ENCODE measurements at regions not wholly inside any gene's neighbourhood (a gene's known extent, or its start where the extent isn't known, plus 50 kb on each side); places are given as distances from the start of the nearest gene placed in this dataset.

DNA sequence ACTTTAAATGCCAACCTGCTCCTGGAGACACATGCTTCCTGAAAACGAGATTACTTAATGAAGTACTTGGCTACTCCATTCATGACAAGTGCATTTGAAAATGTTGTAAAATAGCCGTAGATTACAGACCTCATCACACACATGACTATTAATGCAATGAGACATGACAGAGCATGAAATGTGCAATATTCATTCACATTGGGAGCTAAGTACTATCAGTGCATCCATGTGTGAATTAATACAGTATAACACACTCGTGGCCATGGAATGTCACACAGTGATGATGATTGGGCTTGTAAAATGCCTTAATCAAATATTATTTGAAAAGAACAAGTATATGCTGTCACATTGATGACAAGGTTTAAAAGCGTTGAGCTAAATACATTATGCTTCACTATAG lies 407.0 kb downstream of the AMY1C start:
- no peaks in the 10 kb centered on the region for H3K9me3 ChIP-seq (ENCODE audit: low read depth)
- no peak overlapping the region for H3K4me3 ChIP-seq
- no peaks in the 10 kb centered on the region for H3K4me1 ChIP-seq (ENCODE audit: insufficient read depth)
- H3K9me2 ChIP-seq (replicated peaks; ENCODE audit: insufficient read depth) = no peaks in the 10 kb centered on the region
- H3K27ac ChIP-seq = no peak overlapping the region
- no peaks in the 10 kb centered on the region for H4K20me1 ChIP-seq (ENCODE audit: insufficient read depth, poor library complexity, severe bottlenecking)
- WGBS (ENCODE audit: low lambda C conversion rate, missing lambda C conversion rate) = 90% methylated on average over 4 of the region's 4 CpGs
- no peaks in the 10 kb centered on the region for H3K79me2 ChIP-seq
- H2AFZ ChIP-seq = no peak overlapping the region
- no peak overlapping the region for H3K4me2 ChIP-seq
- H3K27me3 ChIP-seq = no peaks in the 10 kb centered on the region
- no peak for DNase-seq (ENCODE audit: low spot score)
- TF ChIP-seq EZH2phosphoT487 (IDR thresholded peaks at IDR 0.05; ENCODE audit: low read depth, severe bottlenecking, unreplicated experiment) (no peak), CTCF (IDR thresholded peaks at IDR 0.05; ENCODE audit: poor library complexity) (no peak), EZH2 (IDR thresholded peaks at IDR 0.05; ENCODE audit: borderline replicate concordance) (no peak)
- H3K36me3 ChIP-seq (replicated peaks; ENCODE audit: insufficient read depth, low read depth) = no peaks in the 10 kb centered on the region

DNA sequence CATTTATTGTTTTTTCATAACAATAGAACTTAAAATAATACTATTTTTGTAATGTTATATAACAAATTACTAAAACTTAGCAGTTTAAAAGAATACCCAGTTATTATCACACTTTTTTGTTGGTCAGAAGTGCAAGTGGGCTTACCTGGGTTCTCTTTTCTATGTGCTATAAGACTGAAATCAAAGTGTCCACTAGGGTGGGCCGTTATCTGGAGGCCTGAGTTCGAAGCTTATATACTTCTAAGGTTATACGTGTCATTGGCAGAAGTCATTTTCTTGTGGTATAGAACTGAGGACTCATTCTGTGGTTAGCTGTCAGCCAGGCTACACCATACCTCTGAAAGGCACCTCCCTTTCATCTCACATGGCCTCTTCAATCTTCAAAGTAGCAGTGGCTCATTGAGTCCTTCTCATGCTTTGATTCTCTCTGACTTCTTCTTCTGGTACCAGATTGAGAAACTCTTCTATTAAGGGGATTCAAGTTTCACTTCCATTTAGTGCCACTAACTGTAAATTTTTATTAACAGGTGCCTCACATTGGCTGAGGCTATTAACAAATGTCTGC lies 414.3 kb downstream of the AMY1C start:
- H3K27ac ChIP-seq = no peak overlapping the region
- TF ChIP-seq EZH2phosphoT487 (IDR thresholded peaks at IDR 0.05; ENCODE audit: low read depth, severe bottlenecking, unreplicated experiment) (no peak), EZH2 (IDR thresholded peaks at IDR 0.05; ENCODE audit: borderline replicate concordance) (no peak), CTCF (IDR thresholded peaks at IDR 0.05; ENCODE audit: poor library complexity) (no peak)
- no peak for DNase-seq (ENCODE audit: low spot score)
- H3K79me2 ChIP-seq = no peaks in the 10 kb centered on the region
- 75% methylated on average over 3 of the region's 3 CpGs for WGBS (ENCODE audit: low lambda C conversion rate, missing lambda C conversion rate)
- no peak overlapping the region for H2AFZ ChIP-seq
- H3K4me3 ChIP-seq = no peak overlapping the region
- no peaks in the 10 kb centered on the region for H4K20me1 ChIP-seq (ENCODE audit: insufficient read depth, poor library complexity, severe bottlenecking)
- H3K9me2 ChIP-seq (replicated peaks; ENCODE audit: insufficient read depth) = no peaks in the 10 kb centered on the region
- no peaks in the 10 kb centered on the region for H3K27me3 ChIP-seq
- H3K36me3 ChIP-seq (replicated peaks; ENCODE audit: insufficient read depth, low read depth) = no peaks in the 10 kb centered on the region
- H3K9me3 ChIP-seq (ENCODE audit: low read depth) = no peaks in the 10 kb centered on the region
- H3K4me2 ChIP-seq = no peak overlapping the region
- H3K4me1 ChIP-seq (ENCODE audit: insufficient read depth) = no peaks in the 10 kb centered on the region

DNA sequence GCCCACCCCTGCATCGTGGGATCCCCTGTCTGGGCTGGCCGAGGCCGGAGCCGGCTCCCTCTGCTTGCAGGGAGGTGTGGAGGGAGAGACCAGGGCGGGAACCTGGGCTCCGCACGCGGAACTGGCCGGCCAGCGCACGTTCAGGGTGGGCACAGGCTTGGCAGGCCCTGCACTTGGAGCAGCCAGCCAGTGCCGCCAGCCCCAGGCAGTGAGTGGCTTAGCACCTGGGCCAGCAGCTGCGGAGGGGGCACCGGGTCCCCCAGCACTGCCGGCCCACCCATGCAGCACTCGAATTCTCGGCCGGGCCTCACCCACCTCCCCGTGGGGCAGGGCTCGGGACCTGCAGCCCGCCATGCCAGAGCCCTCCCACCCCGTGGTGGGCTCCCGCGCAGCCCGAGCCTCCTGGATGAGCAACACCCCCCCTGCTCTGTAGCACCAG lies 422.6 kb downstream of the AMY1C start:
- Histone ChIP-seq H3K27me3 (no peaks in the 10 kb centered on the region), H3K9me2 (replicated peaks; ENCODE audit: insufficient read depth) (no peaks in the 10 kb centered on the region), H3K4me2 (no peak overlapping the region), H3K27ac (no peak overlapping the region), H3K79me2 (no peaks in the 10 kb centered on the region), H3K4me3 (no peak overlapping the region), H2AFZ (no peak overlapping the region), H4K20me1 (ENCODE audit: insufficient read depth, poor library complexity, severe bottlenecking) (no peaks in the 10 kb centered on the region), H3K4me1 (ENCODE audit: insufficient read depth) (no peaks in the 10 kb centered on the region), H3K36me3 (replicated peaks; ENCODE audit: insufficient read depth, low read depth) (no peaks in the 10 kb centered on the region), H3K9me3 (ENCODE audit: low read depth) (no peaks in the 10 kb centered on the region)
- TF ChIP-seq EZH2phosphoT487 (IDR thresholded peaks at IDR 0.05; ENCODE audit: low read depth, severe bottlenecking, unreplicated experiment) = no peak
- TF ChIP-seq CTCF (IDR thresholded peaks at IDR 0.05; ENCODE audit: poor library complexity) = no peak
- no peak for TF ChIP-seq EZH2 (IDR thresholded peaks at IDR 0.05; ENCODE audit: borderline replicate concordance)
- 95% methylated on average over 18 of the region's 25 CpGs for WGBS (ENCODE audit: low lambda C conversion rate, missing lambda C conversion rate)
- no peak for DNase-seq (ENCODE audit: low spot score)

DNA sequence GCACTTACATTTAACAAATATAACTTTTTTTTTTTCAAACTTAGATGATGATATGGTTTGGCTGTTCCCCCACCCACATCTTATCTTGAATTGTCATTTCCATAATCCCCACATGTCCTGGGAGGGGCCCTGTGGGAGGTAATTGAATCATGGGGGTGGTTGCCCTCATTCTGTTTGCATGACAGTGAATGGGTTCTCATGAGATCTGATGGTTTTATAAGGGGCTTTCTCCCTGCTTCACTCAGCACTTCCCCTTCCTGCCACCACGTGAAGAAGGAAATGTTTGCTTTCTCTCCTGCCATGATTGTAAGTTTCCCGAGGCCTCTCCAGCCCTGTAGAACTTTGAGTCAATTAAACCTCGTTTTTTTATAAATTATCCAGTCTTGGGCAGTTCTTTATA lies 432.6 kb downstream of the AMY1C start:
- Histone ChIP-seq H3K4me1 (ENCODE audit: insufficient read depth) (no peaks in the 10 kb centered on the region), H3K9me2 (replicated peaks; ENCODE audit: insufficient read depth) (no peaks in the 10 kb centered on the region), H3K79me2 (no peaks in the 10 kb centered on the region), H3K27ac (no peak overlapping the region), H3K4me3 (no peak overlapping the region), H3K27me3 (no peaks in the 10 kb centered on the region), H3K4me2 (no peak overlapping the region), H2AFZ (no peak overlapping the region), H3K36me3 (replicated peaks; ENCODE audit: insufficient read depth, low read depth) (no peaks in the 10 kb centered on the region), H3K9me3 (ENCODE audit: low read depth) (no peaks in the 10 kb centered on the region), H4K20me1 (ENCODE audit: insufficient read depth, poor library complexity, severe bottlenecking) (no peaks in the 10 kb centered on the region)
- no peak for DNase-seq (ENCODE audit: low spot score)
- 34% methylated on average over 3 of the region's 3 CpGs for WGBS (ENCODE audit: low lambda C conversion rate, missing lambda C conversion rate)
- TF ChIP-seq EZH2phosphoT487 (IDR thresholded peaks at IDR 0.05; ENCODE audit: low read depth, severe bottlenecking, unreplicated experiment) (no peak), EZH2 (IDR thresholded peaks at IDR 0.05; ENCODE audit: borderline replicate concordance) (no peak), CTCF (IDR thresholded peaks at IDR 0.05; ENCODE audit: poor library complexity) (no peak)
